ENCODE measurements at regions not wholly inside any gene's neighbourhood (a gene's known extent, or its start where the extent isn't known, plus 50 kb on each side); places are given as distances from the start of the nearest gene placed in this dataset.

- TF ChIP-seq POLR2A (IDR thresholded peaks at IDR 0.05; ENCODE audit: low read depth, low read length) (no peak), POLR2AphosphoS5 (IDR thresholded peaks at IDR 0.05; ENCODE audit: low read depth, low read length) (no peak), POU2F2 (IDR thresholded peaks at IDR 0.05; ENCODE audit: low read depth, low read length) (no peak), SPI1 (IDR thresholded peaks at IDR 0.05; ENCODE audit: low read depth, low read length) (no peak)
Observed at GRCh38 chr20:10954908-10955580, 281.2 kb upstream of the JAG1 start.
